SK-N-MC (cell line): ENCODE measurements at regions not wholly inside any gene's neighbourhood (a gene's known extent, or its start where the extent isn't known, plus 50 kb on each side); places are given as distances from the start of the nearest gene placed in this dataset.

Source experiments
- DNase-seq: peaks from one replicate; pipeline ENCODE4 v3.0.0-alpha.2; 2011; ENCODE audit warnings: low read depth, low spot score
- H3K27ac ChIP-seq: fragments of 200-600 bp; sonication (generic); 2 replicates; pipeline ENCODE4 v1.5.1; 2016; ENCODE audit warnings: mixed run types
- H3K36me3 ChIP-seq: fragments of 200-600 bp; sonication (generic); 2 replicates; pipeline ENCODE4 v1.6.1; 2017; ENCODE audit warnings: antibody characterized with exemption, low read length, mixed read lengths; ENCODE audit not compliant: insufficient read depth
- H3K4me3 ChIP-seq: fragments of 200-600 bp; sonication (generic); 2 replicates; pipeline ENCODE4 v1.5.1; 2016
- H3K9ac ChIP-seq: fragments of 200-600 bp; sonication (generic); 2 replicates; pipeline ENCODE4 v1.8.0; 2017; ENCODE audit warnings: mixed run types, mixed read lengths; ENCODE audit not compliant: insufficient read length
- H3K9me3 ChIP-seq: fragments of 200-600 bp; sonication (generic); 2 replicates; pipeline ENCODE4 v1.6.1; 2017; ENCODE audit warnings: low read depth, mild to moderate bottlenecking, antibody characterized with exemption, low read length, moderate library complexity, mixed read lengths
- EZH2 ChIP-seq: fragments of 200-600 bp; sonication (generic); IDR thresholded peaks from one replicate; pipeline ENCODE4 v1.6.1; 2017; ENCODE audit warnings: antibody characterized with exemption
- FOXP2 ChIP-seq: optimal IDR thresholded peaks from 2 replicates; pipeline ENCODE3; 2011; ENCODE audit warnings: mild to moderate bottlenecking, moderate library complexity; ENCODE audit not compliant: insufficient read depth; ENCODE audit errors: extremely low read length, control extremely low read depth
- POLR2AphosphoS5 ChIP-seq: IDR thresholded peaks from 2 replicates; pipeline ENCODE4 v1.6.1; 2012; ENCODE audit warnings: mild to moderate bottlenecking, low read depth, low read length, borderline replicate concordance

DNA sequence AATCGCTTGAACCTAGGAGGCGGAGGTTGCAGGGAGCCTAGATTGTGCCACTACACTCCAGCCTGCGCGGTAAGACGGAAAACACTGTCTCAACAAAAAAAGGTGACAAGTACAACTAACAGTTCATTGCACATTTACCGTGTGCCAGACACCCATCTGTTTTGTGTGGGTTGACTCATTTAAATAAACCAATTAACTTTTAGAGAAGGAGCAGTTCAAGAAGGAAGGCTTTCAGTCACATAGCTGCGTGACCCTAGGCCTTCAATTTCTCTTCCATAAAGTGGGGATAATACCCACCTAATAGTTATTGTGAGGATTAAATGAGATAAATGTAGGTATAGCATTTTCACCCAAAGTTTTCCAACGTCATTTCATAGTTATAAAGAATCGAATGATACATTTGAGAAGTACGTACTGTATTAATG, 52.3 kb upstream of the KDM7A start:
- H3K4me3 ChIP-seq, result no peak overlapping the region
- H3K27ac ChIP-seq, result no peak overlapping the region
- H3K36me3 ChIP-seq, result no peaks in the 10 kb centered on the region
- H3K9ac ChIP-seq, result no peak overlapping the region
- no peak for DNase-seq
- TF ChIP-seq EZH2, result no peak
- TF ChIP-seq POLR2AphosphoS5, result no peak
- TF ChIP-seq FOXP2, result no peak
- H3K9me3 ChIP-seq, result no peaks in the 10 kb centered on the region
